GM18520 (cell line): ENCODE measurements at regions not wholly inside any gene's neighbourhood (a gene's known extent, or its start where the extent isn't known, plus 50 kb on each side); places are given as distances from the start of the nearest gene placed in this dataset.
"Not testable (repeated sequence)": the region's sequence is repeated elsewhere in the genome, so short reads cannot be mapped to it uniquely, and the experiment has no call there.

ENCODE experiments used
- ATAC-seq: cut with Tn5 transposase; IDR thresholded peaks from one replicate; pipeline ENCODE4 v1.9.1; 2021; ENCODE audit not compliant: unreplicated experiment

GRCh38 chr10:3395458-3395861 is 222.9 kb upstream of the PITRM1 start:
- no peak for ATAC-seq

GRCh38 chr10:3395041-3395440 is 222.5 kb upstream of the PITRM1 start:
- no peak for ATAC-seq

GRCh38 chr10:3393958-3394357 is 221.4 kb upstream of the PITRM1 start:
- ATAC-seq, result no peak

- no peak for ATAC-seq
These were observed 219.1 kb upstream of the PITRM1 start for GRCh38 chr10:3391657-3392056.

GRCh38 chr10:3389130-3389529 is 216.5 kb upstream of the PITRM1 start:
- ATAC-seq, result no peak

GRCh38 chr10:3385487-3385886 is 212.9 kb upstream of the PITRM1 start:
- ATAC-seq, result no peak

- no peak for ATAC-seq
These were observed 209.5 kb upstream of the PITRM1 start for GRCh38 chr10:3382092-3382491.

- ATAC-seq, result no peak
These were observed 207.9 kb upstream of the PITRM1 start for GRCh38 chr10:3380406-3381050.

- no peak for ATAC-seq
These were observed 204.0 kb upstream of the PITRM1 start for GRCh38 chr10:3376631-3377030.

- no peak for ATAC-seq
These were observed 202.9 kb upstream of the PITRM1 start for GRCh38 chr10:3375505-3375904.

GRCh38 chr10:3374914-3375313 is 202.3 kb upstream of the PITRM1 start:
- no peak for ATAC-seq

- ATAC-seq, result not testable (repeated sequence)
These were observed 200.9 kb upstream of the PITRM1 start for GRCh38 chr10:3373374-3374027.

- no peak for ATAC-seq
These were observed 199.7 kb upstream of the PITRM1 start for GRCh38 chr10:3372281-3372680.

GRCh38 chr10:3371624-3372023 is 199.0 kb upstream of the PITRM1 start:
- not testable (repeated sequence) for ATAC-seq

GRCh38 chr10:3366735-3367405 is 194.3 kb upstream of the PITRM1 start:
- ATAC-seq, result no peak

GRCh38 chr10:3366043-3366442 is 193.5 kb upstream of the PITRM1 start:
- no peak for ATAC-seq

GRCh38 chr10:3365630-3366029 is 193.0 kb upstream of the PITRM1 start:
- no peak for ATAC-seq

- ATAC-seq, result no peak
These were observed 192.3 kb upstream of the PITRM1 start for GRCh38 chr10:3364768-3365480.

- ATAC-seq, result no peak
These were observed 190.9 kb upstream of the PITRM1 start for GRCh38 chr10:3363311-3364045.

- ATAC-seq, result no peak
These were observed 189.8 kb upstream of the PITRM1 start for GRCh38 chr10:3362394-3362793.

- no peak for ATAC-seq
These were observed 189.1 kb upstream of the PITRM1 start for GRCh38 chr10:3361640-3362039.
